ENCODE measurements at regions not wholly inside any gene's neighbourhood (a gene's known extent, or its start where the extent isn't known, plus 50 kb on each side); places are given as distances from the start of the nearest gene placed in this dataset.

- DNase-seq (ENCODE audit: low read depth), result no peak
- no peak overlapping the region for H3K4me3 ChIP-seq (ENCODE audit: low read depth, low read length)
- no peak for TF ChIP-seq CTCF (conservative IDR thresholded peaks at IDR 0.05; ENCODE audit: low read depth, low read length)
Observed at GRCh38 chr20:60804240-60804917, 447.7 kb upstream of the CDH4 start.

GRCh38 chr20:60804918-60805630 is 447.0 kb upstream of the CDH4 start:
- TF ChIP-seq CTCF (conservative IDR thresholded peaks at IDR 0.05; ENCODE audit: low read depth, low read length), result no peak
- DNase-seq (ENCODE audit: low read depth), result no peak
- H3K4me3 ChIP-seq (ENCODE audit: low read depth, low read length), result no peak overlapping the region

- TF ChIP-seq CTCF (conservative IDR thresholded peaks at IDR 0.05; ENCODE audit: low read depth, low read length), result no peak
- no peak overlapping the region for H3K4me3 ChIP-seq (ENCODE audit: low read depth, low read length)
- DNase-seq (ENCODE audit: low read depth), result no peak
Observed at GRCh38 chr20:60806354-60806753, 445.7 kb upstream of the CDH4 start.

- no peak for DNase-seq (ENCODE audit: low read depth)
- no peak for TF ChIP-seq CTCF (conservative IDR thresholded peaks at IDR 0.05; ENCODE audit: low read depth, low read length)
- H3K4me3 ChIP-seq (ENCODE audit: low read depth, low read length), result no peak overlapping the region
Observed at GRCh38 chr20:60806824-60807223, 445.2 kb upstream of the CDH4 start.

GRCh38 chr20:60808003-60808672 is 443.9 kb upstream of the CDH4 start:
- no peak overlapping the region for H3K4me3 ChIP-seq (ENCODE audit: low read depth, low read length)
- no peak for DNase-seq (ENCODE audit: low read depth)
- TF ChIP-seq CTCF (conservative IDR thresholded peaks at IDR 0.05; ENCODE audit: low read depth, low read length), result no peak

- TF ChIP-seq CTCF (conservative IDR thresholded peaks at IDR 0.05; ENCODE audit: low read depth, low read length), result no peak
- no peak for DNase-seq (ENCODE audit: low read depth)
- H3K4me3 ChIP-seq (ENCODE audit: low read depth, low read length), result no peak overlapping the region
Observed at GRCh38 chr20:60808701-60809100, 443.4 kb upstream of the CDH4 start.
